ENCODE measurements at regions not wholly inside any gene's neighbourhood (a gene's known extent, or its start where the extent isn't known, plus 50 kb on each side); places are given as distances from the start of the nearest gene placed in this dataset.
A peak's percentile ranks its signal among the peaks of the same experiment; 100 is the strongest.

DNA sequence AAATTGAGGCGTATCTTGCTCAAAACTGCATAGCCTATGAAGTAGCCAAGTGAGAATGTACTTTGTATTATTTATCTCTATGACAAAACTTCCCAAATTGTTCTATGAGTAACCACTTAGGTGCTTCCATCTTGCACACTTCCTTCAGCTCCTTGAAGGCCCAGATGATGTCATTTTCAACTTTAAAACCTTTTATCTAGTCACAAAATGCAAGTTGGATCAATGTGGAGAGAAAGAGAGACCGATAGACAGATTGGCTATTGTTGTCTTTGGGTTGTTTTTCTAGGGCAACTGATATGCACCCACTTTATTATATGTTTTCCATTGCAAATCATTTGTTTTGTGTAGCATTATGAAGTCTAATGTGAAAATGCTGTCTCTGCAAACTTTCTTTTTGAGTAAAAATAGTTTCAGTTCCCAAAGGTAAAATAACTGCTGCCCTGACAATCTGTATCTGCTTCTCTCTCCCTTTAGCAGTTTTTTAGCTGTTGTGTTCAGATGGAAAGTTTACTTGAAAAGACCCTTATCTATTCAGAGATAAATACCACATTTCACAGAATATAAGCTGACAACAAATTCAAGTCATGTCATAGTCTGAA is 73.7 kb upstream of the CITED2 start (continued):
- TF ChIP-seq, protein P1, sequence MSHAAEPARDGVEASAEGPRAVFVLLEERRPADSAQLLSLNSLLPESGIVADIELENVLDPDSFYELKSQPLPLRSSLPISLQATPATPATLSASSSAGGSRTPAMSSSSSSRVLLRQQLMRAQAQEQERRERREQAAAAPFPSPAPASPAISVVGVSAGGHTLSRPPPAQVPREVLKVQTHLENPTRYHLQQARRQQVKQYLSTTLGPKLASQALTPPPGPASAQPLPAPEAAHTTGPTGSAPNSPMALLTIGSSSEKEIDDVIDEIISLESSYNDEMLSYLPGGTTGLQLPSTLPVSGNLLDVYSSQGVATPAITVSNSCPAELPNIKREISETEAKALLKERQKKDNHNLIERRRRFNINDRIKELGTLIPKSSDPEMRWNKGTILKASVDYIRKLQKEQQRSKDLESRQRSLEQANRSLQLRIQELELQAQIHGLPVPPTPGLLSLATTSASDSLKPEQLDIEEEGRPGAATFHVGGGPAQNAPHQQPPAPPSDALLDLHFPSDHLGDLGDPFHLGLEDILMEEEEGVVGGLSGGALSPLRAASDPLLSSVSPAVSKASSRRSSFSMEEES (CRISPR knock-in tag; IDR thresholded peaks at IDR 0.05) = no peak
- TF ChIP-seq YY1 (IDR thresholded peaks at IDR 0.05; ENCODE audit: borderline replicate concordance in 1 of 3, control insufficient read depth in 1 of 3, extremely low read depth in 1 of 3, insufficient read depth in 3 of 3, insufficient read length in 1 of 3, insufficient replicate concordance in 2 of 3, low read depth in 1 of 3, low read length in 2 of 3) (peak in 1 of 3 experiments; percentile 18), TCFL5 (CRISPR knock-in tag; conservative IDR thresholded peaks at IDR 0.05) (0 out of 2 replicates have a peak, but pooled peaks have one; percentile 42), ZNF12 (CRISPR knock-in tag; IDR thresholded peaks at IDR 0.05) (no peak), CCAR2 (IDR thresholded peaks at IDR 0.05; ENCODE audit: low read depth, low read length) (no peak), MYNN (IDR thresholded peaks at IDR 0.05) (no peak; the same call in 1 of the 2 replicates), MYNN (CRISPR knock-in tag; IDR thresholded peaks at IDR 0.05) (no peak), RFX7 (CRISPR knock-in tag; IDR thresholded peaks at IDR 0.05) (no peak), ATF1 (CRISPR knock-in tag; IDR thresholded peaks at IDR 0.05) (no peak), ATF1 (tag; IDR thresholded peaks at IDR 0.05) (peak; percentile 52), ZNF354B (CRISPR knock-in tag; IDR thresholded peaks at IDR 0.05) (no peak), EGR1 (conservative IDR thresholded peaks at IDR 0.05) (no peak), NCOR1 (IDR thresholded peaks at IDR 0.05) (peak; percentile 29), JUNB (CRISPR knock-in tag; conservative IDR thresholded peaks at IDR 0.05) (no peak), CBFB (CRISPR knock-in tag; IDR thresholded peaks at IDR 0.05) (no peak)
- TF ChIP-seq, protein P2, sequence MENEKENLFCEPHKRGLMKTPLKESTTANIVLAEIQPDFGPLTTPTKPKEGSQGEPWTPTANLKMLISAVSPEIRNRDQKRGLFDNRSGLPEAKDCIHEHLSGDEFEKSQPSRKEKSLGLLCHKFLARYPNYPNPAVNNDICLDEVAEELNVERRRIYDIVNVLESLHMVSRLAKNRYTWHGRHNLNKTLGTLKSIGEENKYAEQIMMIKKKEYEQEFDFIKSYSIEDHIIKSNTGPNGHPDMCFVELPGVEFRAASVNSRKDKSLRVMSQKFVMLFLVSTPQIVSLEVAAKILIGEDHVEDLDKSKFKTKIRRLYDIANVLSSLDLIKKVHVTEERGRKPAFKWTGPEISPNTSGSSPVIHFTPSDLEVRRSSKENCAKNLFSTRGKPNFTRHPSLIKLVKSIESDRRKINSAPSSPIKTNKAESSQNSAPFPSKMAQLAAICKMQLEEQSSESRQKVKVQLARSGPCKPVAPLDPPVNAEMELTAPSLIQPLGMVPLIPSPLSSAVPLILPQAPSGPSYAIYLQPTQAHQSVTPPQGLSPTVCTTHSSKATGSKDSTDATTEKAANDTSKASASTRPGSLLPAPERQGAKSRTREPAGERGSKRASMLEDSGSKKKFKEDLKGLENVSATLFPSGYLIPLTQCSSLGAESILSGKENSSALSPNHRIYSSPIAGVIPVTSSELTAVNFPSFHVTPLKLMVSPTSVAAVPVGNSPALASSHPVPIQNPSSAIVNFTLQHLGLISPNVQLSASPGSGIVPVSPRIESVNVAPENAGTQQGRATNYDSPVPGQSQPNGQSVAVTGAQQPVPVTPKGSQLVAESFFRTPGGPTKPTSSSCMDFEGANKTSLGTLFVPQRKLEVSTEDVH (IDR thresholded peaks at IDR 0.05; ENCODE audit: low read depth, partially characterized antibody) = no peak
- TF ChIP-seq, protein P3, sequence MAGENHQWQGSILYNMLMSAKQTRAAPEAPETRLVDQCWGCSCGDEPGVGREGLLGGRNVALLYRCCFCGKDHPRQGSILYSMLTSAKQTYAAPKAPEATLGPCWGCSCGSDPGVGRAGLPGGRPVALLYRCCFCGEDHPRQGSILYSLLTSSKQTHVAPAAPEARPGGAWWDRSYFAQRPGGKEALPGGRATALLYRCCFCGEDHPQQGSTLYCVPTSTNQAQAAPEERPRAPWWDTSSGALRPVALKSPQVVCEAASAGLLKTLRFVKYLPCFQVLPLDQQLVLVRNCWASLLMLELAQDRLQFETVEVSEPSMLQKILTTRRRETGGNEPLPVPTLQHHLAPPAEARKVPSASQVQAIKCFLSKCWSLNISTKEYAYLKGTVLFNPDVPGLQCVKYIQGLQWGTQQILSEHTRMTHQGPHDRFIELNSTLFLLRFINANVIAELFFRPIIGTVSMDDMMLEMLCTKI (IDR thresholded peaks at IDR 0.05; ENCODE audit: partially characterized antibody) = no peak
- TF ChIP-seq, protein P4, sequence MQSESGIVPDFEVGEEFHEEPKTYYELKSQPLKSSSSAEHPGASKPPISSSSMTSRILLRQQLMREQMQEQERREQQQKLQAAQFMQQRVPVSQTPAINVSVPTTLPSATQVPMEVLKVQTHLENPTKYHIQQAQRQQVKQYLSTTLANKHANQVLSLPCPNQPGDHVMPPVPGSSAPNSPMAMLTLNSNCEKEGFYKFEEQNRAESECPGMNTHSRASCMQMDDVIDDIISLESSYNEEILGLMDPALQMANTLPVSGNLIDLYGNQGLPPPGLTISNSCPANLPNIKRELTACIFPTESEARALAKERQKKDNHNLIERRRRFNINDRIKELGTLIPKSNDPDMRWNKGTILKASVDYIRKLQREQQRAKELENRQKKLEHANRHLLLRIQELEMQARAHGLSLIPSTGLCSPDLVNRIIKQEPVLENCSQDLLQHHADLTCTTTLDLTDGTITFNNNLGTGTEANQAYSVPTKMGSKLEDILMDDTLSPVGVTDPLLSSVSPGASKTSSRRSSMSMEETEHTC (IDR thresholded peaks at IDR 0.05) = no peak

All from K562 (cell line).